GM21529 (cell line): ENCODE measurements at regions not wholly inside any gene's neighbourhood (a gene's known extent, or its start where the extent isn't known, plus 50 kb on each side); places are given as distances from the start of the nearest gene placed in this dataset.

Experiments
- ATAC-seq: cut with Tn5 transposase; IDR thresholded peaks from one replicate; pipeline ENCODE4 v1.9.1; 2021; ENCODE audit not compliant: unreplicated experiment

GRCh38 chr6:113476937-113477839 lies 380.0 kb upstream of the MARCKS start:
- no peak for ATAC-seq

- no peak for ATAC-seq
Observed at GRCh38 chr6:113480616-113481015, 376.5 kb upstream of the MARCKS start.

DNA sequence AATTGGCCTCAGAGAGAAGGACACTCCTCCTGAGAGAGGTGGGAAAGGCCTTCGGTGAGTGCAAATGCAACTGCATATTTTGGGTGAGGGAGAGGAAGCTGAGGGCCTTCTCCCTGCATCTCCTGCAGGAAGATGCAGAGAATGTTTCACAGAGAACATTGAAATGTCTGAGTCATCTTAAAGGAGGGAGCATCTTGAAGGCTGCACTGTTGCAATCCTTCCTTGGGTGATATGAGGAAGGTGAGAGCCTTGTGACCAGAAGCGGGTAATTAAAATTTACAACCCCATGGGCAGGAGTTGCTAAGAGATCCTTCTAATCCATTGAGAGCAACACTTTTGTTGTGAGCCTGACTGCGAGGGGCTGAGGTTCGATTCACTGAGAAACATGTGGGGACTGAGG lies 375.7 kb upstream of the MARCKS start:
- ATAC-seq = no peak

- ATAC-seq = no peak
Observed at GRCh38 chr6:113481910-113482309, 375.2 kb upstream of the MARCKS start.

GRCh38 chr6:113482771-113483170 lies 374.4 kb upstream of the MARCKS start:
- no peak for ATAC-seq

- no peak for ATAC-seq
Observed at GRCh38 chr6:113486199-113486598, 370.9 kb upstream of the MARCKS start.

DNA sequence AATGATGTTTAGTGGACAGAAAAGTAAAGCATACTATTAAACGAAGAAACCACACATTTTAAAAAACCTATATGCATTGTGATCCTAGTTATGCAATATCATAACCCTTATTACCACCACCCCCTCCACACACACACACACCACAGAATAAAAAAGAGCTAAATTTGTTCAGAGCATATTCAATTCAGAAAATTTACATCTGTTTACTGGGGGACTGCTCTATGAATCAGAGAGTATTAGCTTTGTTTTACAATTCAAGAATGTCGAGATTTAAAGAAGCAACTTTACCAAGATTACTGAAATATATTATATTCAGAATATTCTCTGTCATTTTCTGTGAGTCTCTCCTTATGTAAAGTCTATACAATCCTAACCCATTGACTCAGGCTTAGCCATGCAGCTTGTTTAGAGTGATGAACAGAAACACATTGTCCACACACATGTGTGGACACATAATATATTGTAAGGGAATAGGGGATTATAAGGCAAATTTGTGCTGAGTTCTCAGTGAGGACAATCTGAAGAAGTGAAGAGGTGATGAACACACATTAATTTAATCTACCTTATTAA lies 369.6 kb upstream of the MARCKS start:
- ATAC-seq = no peak

DNA sequence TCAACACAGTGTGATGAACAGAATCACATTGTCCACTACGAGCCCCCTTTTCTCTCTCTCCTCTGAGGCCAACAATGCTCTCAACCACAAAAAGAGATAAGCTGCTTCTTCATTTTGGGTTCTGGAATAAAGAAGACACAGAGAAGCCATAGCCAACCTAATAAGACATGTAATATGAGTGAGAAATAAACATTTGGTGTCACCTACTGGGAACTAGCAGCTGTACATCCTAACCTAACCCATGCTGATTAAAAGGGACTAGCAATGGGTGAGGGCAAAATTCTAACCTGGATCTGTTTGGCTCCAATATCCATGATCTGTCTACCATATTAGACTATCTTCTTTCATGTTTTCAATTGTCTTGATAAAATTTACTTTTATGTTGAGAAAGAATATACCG lies 369.1 kb upstream of the MARCKS start:
- no peak for ATAC-seq

DNA sequence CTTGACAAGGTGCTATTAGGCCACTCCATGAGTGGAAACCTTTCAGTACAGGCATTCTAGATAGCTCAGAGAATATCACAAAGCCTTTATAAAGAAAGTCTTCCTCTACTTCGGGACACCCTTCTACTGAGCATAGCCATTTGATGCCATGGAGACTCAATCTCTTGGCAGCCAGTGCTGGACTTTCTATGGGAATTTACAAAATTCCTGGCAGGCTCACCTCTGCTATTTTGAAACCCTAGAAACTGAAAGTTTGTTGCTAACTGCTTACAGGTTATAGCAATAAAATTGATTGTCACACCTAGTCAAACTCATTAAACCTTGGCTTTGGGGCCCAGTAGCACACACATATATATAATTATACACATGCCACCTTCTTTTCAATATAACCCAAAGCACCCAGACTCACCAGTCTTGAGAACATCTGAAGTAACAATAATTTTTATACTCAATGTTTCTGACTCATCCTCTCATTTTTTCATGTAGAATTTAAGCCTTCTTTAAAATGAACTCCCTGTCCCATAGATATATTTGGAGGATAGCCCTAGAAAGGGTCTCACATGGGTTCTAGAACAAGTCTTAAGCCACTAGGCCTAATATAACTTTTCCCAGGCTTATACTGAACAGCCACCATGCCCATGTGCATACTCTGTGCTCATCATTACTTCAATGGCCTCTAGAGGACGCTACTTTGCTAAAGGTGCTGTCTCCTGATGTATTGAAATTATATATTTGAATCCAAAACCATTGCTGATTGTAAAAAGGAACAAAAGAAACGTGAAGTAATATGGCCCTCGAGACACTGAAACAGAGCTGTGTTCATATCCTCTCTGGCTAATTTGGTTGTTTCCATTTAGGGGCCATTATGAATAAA lies 368.1 kb upstream of the MARCKS start:
- ATAC-seq = no peak

GRCh38 chr6:113489952-113490746 lies 367.0 kb upstream of the MARCKS start:
- ATAC-seq = no peak

DNA sequence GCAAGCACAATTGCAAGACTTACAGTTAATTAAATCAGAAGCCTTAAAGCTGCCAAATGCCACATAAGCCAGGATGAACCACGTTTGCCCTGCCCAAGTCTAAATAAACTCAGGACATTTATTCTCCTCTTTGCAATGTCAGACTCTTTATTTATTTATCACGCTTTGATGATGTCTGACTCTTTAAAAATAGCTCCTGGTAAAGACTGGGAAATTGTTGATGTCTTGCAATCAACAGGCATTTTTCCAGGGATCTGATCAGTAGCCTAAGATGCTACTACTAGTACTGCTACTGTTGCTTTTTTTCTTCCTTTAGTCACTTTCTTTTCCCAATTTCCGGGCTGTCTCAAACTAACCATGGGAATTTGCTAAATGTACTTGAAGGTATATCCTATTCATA lies 365.8 kb upstream of the MARCKS start:
- ATAC-seq = no peak

GRCh38 chr6:113493991-113494390 lies 363.2 kb upstream of the MARCKS start:
- no peak for ATAC-seq

GRCh38 chr6:113495521-113495920 lies 361.6 kb upstream of the MARCKS start:
- ATAC-seq = no peak

DNA sequence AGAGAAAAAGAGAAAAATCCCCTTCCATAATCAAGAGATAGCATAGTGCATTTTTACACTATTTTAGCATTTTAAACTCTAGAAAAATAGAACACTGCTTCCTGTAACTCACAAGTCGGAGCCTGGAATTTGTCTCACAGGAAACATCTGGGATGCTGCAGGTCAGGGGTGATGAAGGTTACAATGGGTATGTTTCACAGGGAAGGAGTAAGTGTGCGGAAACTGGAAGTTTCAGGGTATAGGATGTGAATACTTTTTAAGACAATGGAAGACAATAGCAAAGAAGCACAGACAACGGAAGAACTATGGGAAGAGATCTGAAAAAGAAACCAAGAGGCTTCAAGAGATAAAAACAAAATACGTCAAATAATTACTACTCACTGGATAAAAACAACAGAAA lies 361.0 kb upstream of the MARCKS start:
- no peak for ATAC-seq

DNA sequence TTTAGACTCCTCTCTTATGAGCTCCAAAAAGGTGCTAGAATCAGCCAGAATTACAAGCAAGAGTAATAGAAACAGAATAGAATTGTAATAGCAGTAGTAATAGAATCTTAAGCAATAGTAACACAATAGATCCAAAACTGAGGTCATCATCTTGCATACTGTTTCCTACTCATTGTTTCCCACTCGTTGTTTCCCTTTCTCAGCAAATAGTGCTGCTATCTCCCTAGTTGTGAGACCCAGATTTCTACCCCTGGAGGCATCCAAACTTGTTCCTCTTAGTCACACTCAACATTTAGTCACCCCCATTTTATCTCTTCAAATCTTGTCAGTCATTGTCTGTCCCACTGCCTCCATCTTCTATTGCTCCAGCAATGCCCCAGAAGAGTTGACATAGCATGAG lies 356.9 kb upstream of the MARCKS start:
- ATAC-seq = no peak

DNA sequence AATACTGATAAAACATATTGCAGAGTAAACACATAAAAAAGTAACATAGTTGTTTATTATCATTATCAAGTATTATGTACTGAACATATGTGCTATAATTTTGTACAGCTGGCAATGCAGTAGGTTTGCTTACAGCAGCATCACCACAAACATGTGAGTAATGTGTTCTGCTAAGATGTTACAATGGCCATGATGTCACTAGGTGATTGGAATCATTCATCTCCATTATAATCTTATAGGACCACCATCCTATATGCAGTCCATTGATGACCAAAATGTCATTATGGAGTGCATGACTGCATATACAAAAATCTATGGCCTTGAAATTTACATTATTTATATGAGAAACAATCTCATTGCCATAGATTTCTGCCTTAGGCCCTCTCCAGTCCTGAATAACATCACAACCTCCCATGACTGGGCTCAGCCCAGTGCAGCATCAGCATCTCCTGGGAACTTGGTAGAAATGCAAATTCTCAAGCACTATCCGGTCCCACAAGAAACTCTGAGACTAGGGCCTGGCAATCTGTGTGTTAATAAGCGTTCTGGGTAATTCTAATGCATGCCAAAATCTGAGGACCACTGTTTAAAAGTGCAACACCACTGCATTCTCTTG lies 352.0 kb upstream of the MARCKS start:
- ATAC-seq = no peak

GRCh38 chr6:113508249-113508648 lies 348.9 kb upstream of the MARCKS start:
- ATAC-seq = no peak

DNA sequence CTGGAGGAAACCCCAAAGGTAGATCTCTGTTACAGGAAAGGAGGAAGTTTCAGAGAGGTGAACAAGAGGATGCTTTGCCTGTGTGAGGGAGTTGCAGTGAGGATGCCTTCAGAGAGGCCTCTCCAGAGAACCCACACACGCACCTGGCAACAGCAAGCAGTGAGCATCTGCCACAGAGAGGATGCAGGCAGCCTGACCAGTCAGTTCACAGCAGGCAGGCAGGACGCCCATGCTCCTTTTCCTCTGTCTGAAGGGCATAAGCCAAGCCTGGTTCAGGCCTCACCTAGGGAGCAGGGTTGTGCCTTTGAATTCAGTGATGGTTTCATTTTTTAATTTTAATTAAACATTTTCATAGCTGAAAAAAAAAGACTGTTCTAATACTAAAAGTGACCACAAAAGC lies 346.0 kb upstream of the MARCKS start:
- ATAC-seq = no peak

DNA sequence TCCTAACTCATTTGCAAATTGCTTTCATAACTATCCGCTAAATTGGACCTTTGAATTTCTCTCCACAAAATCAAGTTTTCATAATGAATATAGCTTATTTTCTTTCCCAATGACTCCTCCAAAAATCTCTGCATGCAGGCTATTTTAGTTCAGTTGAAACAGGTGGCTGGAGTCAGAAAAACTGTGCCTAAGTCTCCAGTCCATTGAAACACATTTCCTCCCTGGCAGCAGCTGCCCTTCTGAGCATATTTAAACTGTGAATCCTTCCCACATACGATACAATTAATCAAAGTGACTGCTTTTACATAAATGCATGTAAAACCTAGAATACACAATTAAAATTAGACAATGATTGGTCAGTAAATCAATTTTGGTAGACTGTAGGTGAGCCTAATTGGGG lies 344.6 kb upstream of the MARCKS start:
- no peak for ATAC-seq

DNA sequence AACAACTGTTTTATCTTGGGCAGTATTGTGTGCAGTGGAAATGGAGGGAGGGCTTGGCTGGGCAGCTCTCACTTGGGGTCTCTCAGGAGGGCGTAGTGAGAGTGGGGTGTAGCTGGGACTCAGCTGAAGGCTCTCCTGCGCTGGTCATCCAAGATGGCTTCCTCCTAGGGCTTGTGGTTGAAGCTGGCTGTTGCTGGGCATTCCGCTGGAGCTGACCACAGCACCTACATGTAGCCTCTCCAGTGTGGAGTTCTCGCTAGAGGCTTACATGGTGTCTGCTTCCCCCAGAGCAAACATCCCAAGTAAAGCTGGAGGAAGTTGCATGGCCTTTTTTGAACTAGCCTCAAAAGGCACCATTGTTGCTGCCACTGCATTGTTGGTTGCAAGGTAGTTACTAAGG lies 344.1 kb upstream of the MARCKS start:
- ATAC-seq = no peak
